AG04450 (cell line): ENCODE measurements at regions not wholly inside any gene's neighbourhood (a gene's known extent, or its start where the extent isn't known, plus 50 kb on each side); places are given as distances from the start of the nearest gene placed in this dataset.
"Not testable (repeated sequence)": the region's sequence is repeated elsewhere in the genome, so short reads cannot be mapped to it uniquely, and the experiment has no call there.

ENCODE experiments used
- CTCF ChIA-PET: fragments of 300-600, 350-600 bp; formaldehyde crosslinking; extraction: SDS; loops from one replicate; lab custom pipeline; 2022; ENCODE audit warnings: antibody characterized with exemption, inconsistent platforms; lab: Charles Lee
- POLR2A ChIA-PET: fragments of 350-600 bp; formaldehyde crosslinking; extraction: SDS; loops from one replicate; lab custom pipeline; 2021; ENCODE audit warnings: antibody characterized with exemption, inconsistent platforms; lab: Yijun Ruan, JAX
- DNase-seq: peaks from one replicate; pipeline ENCODE4 v3.0.0-alpha.2; 2011; ENCODE audit warnings: low read depth, low spot score
- H3K27ac ChIP-seq: one replicate; pipeline ENCODE4 v1.5.1; 2012; ENCODE audit warnings: low read depth, low read length, control low read depth
- H3K27me3 ChIP-seq: one replicate; pipeline ENCODE4 v1.6.0; 2012; ENCODE audit warnings: low read length; ENCODE audit not compliant: control insufficient read depth, insufficient read depth
- H3K4me3 ChIP-seq: 2 replicates; pipeline ENCODE4 v1.5.1; 2011; ENCODE audit warnings: mild to moderate bottlenecking, low read depth, low read length, control low read depth
- H3K9me3 ChIP-seq: 2 replicates; pipeline ENCODE4 v1.5.1; 2012; ENCODE audit warnings: low read length; ENCODE audit not compliant: control insufficient read depth, insufficient read depth
- TF ChIP-seq, protein P1 (sequence below): IDR thresholded peaks from 2 replicates; pipeline ENCODE4 v1.5.1; 2011; ENCODE audit warnings: low read depth, low read length, control low read depth, inconsistent platforms

DNA sequence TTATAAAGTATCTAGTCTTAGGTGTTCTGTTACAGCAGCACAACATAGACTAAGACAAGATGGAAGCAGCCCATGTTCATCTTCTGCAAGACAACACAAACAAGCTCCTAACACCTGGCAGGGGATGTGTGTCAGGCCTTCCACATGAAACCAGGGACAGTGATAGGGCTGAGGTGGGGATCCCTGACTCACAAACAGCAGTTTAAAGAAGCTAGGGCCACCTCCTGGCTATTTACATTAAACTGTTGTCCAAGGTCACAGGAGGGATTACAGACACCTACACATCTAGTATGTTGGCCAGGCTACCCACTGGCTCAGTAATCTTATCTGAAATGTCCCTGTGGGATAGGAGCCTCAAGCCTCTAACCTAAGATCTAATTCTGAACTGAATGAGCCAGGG, 211.3 kb downstream of the MINAR1 start:
- no peak for DNase-seq
- Histone ChIP-seq H3K9me3 (no peaks in the 10 kb centered on the region; the same call in 1 of the 2 replicates), H3K4me3 (no peak overlapping the region), H3K27me3 (no peaks in the 10 kb centered on the region), H3K27ac (no peak overlapping the region)
- TF ChIP-seq, protein P1, sequence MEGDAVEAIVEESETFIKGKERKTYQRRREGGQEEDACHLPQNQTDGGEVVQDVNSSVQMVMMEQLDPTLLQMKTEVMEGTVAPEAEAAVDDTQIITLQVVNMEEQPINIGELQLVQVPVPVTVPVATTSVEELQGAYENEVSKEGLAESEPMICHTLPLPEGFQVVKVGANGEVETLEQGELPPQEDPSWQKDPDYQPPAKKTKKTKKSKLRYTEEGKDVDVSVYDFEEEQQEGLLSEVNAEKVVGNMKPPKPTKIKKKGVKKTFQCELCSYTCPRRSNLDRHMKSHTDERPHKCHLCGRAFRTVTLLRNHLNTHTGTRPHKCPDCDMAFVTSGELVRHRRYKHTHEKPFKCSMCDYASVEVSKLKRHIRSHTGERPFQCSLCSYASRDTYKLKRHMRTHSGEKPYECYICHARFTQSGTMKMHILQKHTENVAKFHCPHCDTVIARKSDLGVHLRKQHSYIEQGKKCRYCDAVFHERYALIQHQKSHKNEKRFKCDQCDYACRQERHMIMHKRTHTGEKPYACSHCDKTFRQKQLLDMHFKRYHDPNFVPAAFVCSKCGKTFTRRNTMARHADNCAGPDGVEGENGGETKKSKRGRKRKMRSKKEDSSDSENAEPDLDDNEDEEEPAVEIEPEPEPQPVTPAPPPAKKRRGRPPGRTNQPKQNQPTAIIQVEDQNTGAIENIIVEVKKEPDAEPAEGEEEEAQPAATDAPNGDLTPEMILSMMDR = no peak
- POLR2A ChIA-PET = no interaction called here
- CTCF ChIA-PET = interaction anchor here (0.6 kb wide), 1 partner anchor 664 kb away, joined by 4 read pairs; no protein-coding TSS in a partner anchor

DNA sequence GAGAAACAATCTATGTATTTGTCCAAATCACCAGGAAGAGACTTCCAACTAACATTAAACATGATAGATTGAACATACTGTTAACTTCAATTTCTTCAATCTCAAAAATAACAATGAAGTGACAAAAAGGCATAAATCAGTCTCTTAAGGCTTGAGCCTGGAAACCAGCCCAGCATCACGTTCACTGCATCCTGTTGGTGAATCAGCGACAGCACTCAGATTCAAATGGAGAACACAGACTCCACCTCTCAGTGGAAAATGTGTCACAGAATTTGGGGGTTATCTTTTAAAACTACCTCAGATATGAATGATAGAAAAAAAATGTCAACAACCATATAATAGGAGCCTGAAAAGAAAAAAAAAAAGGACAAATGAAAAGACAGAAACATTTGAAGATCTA, 212.0 kb downstream of the MINAR1 start:
- Histone ChIP-seq H3K9me3 (no peaks in the 10 kb centered on the region; the same call in 1 of the 2 replicates), H3K27ac (no peak overlapping the region), H3K4me3 (no peak overlapping the region), H3K27me3 (no peaks in the 10 kb centered on the region)
- peak; percentile 24 for DNase-seq
- ChIA-PET POLR2A (no interaction called here), CTCF (interaction anchor here (0.6 kb wide), 1 partner anchor 665 kb away, joined by 4 read pairs; no protein-coding TSS in a partner anchor)
- TF ChIP-seq, protein P1 = no peak

DNA sequence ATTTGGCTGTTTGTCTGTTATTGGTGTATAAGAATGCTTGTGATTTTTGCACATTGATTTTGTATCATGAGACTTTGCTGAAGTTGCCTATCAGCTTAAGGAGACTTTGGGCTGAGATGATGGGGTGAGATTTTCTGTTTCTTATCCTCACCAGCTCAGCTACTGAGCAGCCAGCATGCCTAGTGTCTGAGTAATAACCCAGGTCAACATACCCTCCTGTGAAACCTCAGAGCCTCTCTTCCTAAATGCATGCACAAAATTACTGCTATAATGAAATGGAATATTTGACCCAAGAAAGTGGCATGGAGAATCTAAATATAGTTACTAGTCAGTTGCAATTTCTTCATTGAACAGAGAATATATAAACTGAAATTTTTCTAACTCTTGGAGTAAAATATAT, 220.8 kb downstream of the MINAR1 start:
- DNase-seq, H3K4me3 ChIP-seq, H3K27me3 ChIP-seq, H3K9me3 ChIP-seq, CTCF ChIA-PET, POLR2A ChIA-PET, H3K27ac ChIP-seq: not testable (repeated sequence)

DNA sequence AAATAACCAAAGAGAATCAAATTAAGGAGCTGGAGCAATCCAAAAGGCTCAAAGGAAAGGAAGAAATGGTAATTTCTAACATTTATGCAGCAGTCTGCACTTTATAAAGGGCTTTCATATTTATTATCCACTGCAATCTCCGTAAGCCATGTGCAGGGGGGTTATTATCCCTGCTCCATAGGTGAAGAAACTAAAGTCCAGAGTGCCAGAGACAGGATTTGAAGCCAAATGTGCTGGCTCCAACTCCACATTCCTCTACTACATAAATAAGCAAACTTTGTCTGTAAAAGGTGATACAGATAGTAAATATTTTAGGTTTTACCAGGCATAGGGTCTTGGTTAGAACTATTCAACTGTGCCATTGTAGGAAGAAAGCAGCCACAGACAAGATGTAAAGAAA, 221.4 kb downstream of the MINAR1 start:
- Histone ChIP-seq H3K27me3 (no peaks in the 10 kb centered on the region), H3K4me3 (no peak overlapping the region), H3K9me3 (no peaks in the 10 kb centered on the region), H3K27ac (no peak overlapping the region)
- ChIA-PET CTCF (interaction anchor here (0.6 kb wide), 1 partner anchor 109 kb away, joined by 3 read pairs; no protein-coding TSS in a partner anchor), POLR2A (no interaction called here)
- DNase-seq = no peak
- TF ChIP-seq, protein P1 = no peak

DNA sequence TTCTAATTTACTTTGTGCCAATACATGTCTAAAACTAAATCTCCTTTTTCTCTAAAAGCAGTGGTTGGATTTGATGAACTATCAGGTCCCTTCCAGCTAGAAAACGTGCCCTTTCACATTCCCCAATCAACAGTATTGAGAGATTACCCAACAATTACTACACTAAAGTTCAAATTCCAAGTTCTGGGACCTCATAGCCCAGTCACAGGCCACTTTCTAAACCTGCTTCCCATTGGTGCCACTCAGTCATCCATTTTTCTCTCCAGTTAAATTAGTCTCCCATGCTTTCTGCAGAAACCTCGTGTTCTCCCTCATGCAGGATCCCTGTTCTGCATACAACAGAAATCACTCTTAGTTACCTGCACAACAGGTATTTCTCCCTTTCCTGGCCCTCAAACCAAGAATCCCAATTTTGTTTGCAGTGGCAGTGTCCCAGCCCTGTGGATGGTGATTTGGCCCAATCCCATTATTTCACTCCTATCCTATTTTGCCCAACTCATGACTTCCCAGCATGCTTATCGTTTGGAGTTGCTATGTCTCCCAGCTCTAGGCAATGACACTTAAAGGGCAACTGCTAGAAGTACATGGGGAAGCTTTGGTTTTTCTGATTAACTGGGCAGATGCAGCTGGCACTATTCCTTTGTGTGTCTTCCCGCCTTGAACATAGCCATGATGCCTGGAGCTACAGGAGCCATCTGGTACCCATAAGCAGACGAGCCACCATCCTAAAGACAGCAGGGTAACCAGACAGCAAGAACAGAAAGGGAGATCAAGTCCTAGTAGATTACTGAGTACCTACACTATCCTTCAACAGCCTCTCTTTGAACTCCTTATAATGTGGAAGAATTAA, 224.2 kb downstream of the MINAR1 start:
- H3K4me3 ChIP-seq = no peak overlapping the region
- POLR2A ChIA-PET = no interaction called here
- H3K27me3 ChIP-seq = no peaks in the 10 kb centered on the region
- no peak overlapping the region for H3K27ac ChIP-seq
- no peak for DNase-seq
- TF ChIP-seq, protein P1 = no peak
- no peaks in the 10 kb centered on the region for H3K9me3 ChIP-seq
- CTCF ChIA-PET = no interaction called here
